ENCODE measurements at regions not wholly inside any gene's neighbourhood (a gene's known extent, or its start where the extent isn't known, plus 50 kb on each side); places are given as distances from the start of the nearest gene placed in this dataset.
"Not testable (repeated sequence)": the region's sequence is repeated elsewhere in the genome, so short reads cannot be mapped to it uniquely, and the experiment has no call there.

DNA sequence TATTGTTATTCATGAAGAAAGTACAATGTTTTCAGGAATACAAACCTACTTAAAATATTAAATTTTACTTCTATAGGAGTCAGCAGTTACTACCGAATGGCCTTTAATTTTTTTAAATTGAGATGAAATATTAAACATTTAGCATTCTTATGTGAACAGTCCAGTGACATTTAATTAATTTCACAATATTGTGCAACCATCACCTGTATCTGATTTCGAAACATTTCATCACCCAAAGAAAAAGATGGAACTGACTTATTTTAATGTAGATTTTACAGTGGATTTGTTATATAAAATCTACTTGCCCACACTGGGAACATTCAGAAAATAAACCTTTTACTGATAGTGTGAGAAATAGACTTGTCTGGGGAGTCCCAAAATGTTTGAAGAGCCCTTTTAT, 585.2 kb upstream of the LINC00305 start:
- TF ChIP-seq PATZ1 (CRISPR knock-in tag; IDR thresholded peaks at IDR 0.05; ENCODE audit: borderline replicate concordance) (no peak), SNAI2 (CRISPR knock-in tag; IDR thresholded peaks at IDR 0.05) (no peak), TCF4 (CRISPR knock-in tag; IDR thresholded peaks at IDR 0.05; ENCODE audit: borderline replicate concordance) (no peak), BACH2 (CRISPR knock-in tag; IDR thresholded peaks at IDR 0.05; ENCODE audit: borderline replicate concordance) (no peak), PPARA (CRISPR knock-in tag; IDR thresholded peaks at IDR 0.05; ENCODE audit: borderline replicate concordance) (no peak), ZNF565 (CRISPR knock-in tag; conservative IDR thresholded peaks at IDR 0.05; ENCODE audit: low read depth) (no peak), ZNF8 (CRISPR knock-in tag; IDR thresholded peaks at IDR 0.05) (no peak), GLIS3 (CRISPR knock-in tag; IDR thresholded peaks at IDR 0.05) (no peak), TOX (CRISPR knock-in tag; IDR thresholded peaks at IDR 0.05; ENCODE audit: borderline replicate concordance) (no peak), ZNF70 (CRISPR knock-in tag; IDR thresholded peaks at IDR 0.05) (no peak), TSHZ2 (CRISPR knock-in tag; IDR thresholded peaks at IDR 0.05) (no peak), ZC3H10 (CRISPR knock-in tag; IDR thresholded peaks at IDR 0.05) (no peak), ESRRG (CRISPR knock-in tag; IDR thresholded peaks at IDR 0.05) (no peak), POU6F1 (CRISPR knock-in tag; IDR thresholded peaks at IDR 0.05; ENCODE audit: borderline replicate concordance, low read depth) (no peak), ZFP3 (CRISPR knock-in tag; IDR thresholded peaks at IDR 0.05) (no peak), CSDC2 (CRISPR knock-in tag; IDR thresholded peaks at IDR 0.05) (no peak)
- TF ChIP-seq, protein P1, sequence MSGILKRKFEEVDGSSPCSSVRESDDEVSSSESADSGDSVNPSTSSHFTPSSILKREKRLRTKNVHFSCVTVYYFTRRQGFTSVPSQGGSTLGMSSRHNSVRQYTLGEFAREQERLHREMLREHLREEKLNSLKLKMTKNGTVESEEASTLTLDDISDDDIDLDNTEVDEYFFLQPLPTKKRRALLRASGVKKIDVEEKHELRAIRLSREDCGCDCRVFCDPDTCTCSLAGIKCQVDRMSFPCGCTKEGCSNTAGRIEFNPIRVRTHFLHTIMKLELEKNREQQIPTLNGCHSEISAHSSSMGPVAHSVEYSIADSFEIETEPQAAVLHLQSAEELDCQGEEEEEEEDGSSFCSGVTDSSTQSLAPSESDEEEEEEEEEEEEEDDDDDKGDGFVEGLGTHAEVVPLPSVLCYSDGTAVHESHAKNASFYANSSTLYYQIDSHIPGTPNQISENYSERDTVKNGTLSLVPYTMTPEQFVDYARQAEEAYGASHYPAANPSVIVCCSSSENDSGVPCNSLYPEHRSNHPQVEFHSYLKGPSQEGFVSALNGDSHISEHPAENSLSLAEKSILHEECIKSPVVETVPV (CRISPR knock-in tag; IDR thresholded peaks at IDR 0.05), result no peak

GRCh38 chr18:64725657-64726056, 576.8 kb upstream of the LINC00305 start:
- ATAC-seq, result not testable (repeated sequence)

More for the DNA sequence above, 585.2 kb upstream of the LINC00305 start:
- no peak for ATAC-seq

DNA sequence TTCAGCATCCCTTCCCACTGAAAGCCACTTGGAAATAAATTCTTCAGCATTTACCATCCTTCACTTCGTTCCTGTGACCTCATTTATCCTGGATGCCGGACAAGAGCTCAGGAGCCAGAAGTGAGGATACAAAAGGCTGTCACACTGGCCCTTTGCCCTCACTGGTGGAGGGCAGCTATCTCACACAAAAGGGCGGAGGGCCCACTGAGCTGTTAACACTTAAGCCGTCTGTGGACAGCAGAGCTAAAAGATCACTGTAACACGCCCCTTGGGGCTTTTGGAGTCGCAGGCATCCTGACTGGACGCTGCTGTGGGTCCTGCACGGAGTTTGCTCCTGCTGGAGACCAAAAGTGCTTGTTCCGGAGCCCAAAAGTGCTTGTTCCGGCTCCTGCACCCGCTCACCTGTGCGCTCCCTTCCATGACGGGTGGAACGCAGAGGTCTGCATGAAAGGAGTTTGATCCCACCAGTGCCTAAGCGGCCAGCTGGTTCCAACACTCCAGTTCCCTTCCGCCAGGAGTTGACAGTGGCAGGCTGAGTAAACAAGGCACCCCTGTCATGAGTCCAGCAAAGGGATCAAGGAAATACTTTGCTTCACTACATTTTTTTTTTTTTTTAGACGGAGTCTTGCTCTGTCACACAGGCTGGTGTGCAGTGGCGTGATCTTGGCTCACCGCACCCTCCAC, 572.0 kb upstream of the LINC00305 start:
- no peak for ATAC-seq
- no peak for TF ChIP-seq OSR1 (CRISPR knock-in tag; IDR thresholded peaks at IDR 0.05)
- TF ChIP-seq TOX (CRISPR knock-in tag; IDR thresholded peaks at IDR 0.05; ENCODE audit: borderline replicate concordance), result no peak
- no peak for TF ChIP-seq SNAI2 (CRISPR knock-in tag; IDR thresholded peaks at IDR 0.05)
- no peak for TF ChIP-seq PPARA (CRISPR knock-in tag; IDR thresholded peaks at IDR 0.05; ENCODE audit: borderline replicate concordance)
- TF ChIP-seq ZFP3 (CRISPR knock-in tag; IDR thresholded peaks at IDR 0.05), result no peak

GRCh38 chr18:64718808-64719207, 569.9 kb upstream of the LINC00305 start:
- TF ChIP-seq TSHZ2 (CRISPR knock-in tag; IDR thresholded peaks at IDR 0.05) (no peak), ARNTL (CRISPR knock-in tag; IDR thresholded peaks at IDR 0.05; ENCODE audit: borderline replicate concordance, low read depth) (no peak)
- ATAC-seq, result no peak
